Neutrophil (primary cell): ENCODE measurements at regions not wholly inside any gene's neighbourhood (a gene's known extent, or its start where the extent isn't known, plus 50 kb on each side); places are given as distances from the start of the nearest gene placed in this dataset.

Experiments used
- H3K27ac ChIP-seq: fragments of 200-600 bp; sonication (generic); 2 replicates; pipeline ENCODE4 v1.5.1; 2016; ENCODE audit warnings: mild to moderate bottlenecking, moderate library complexity
- H3K27me3 ChIP-seq: fragments of 200-600 bp; sonication (generic); 2 replicates; pipeline ENCODE4 v1.6.0; 2016; ENCODE audit warnings: mild to moderate bottlenecking
- H3K36me3 ChIP-seq: fragments of 200-600 bp; sonication (generic); 2 replicates; pipeline ENCODE4 v1.5.1; 2017
- H3K4me1 ChIP-seq, 2 experiments: fragments of 200-600 bp in 1 of 2; sonication (generic) in 1 of 2; 1 replicate in 1 of 2; 2 replicates in 1 of 2; pipeline versions ENCODE4 v1.5.1 to v1.6.1; 2013 to 2016; ENCODE audit warnings: low read depth in 1 of 2, low read length in 1 of 2, mild to moderate bottlenecking in 1 of 2, moderate library complexity in 1 of 2; ENCODE audit not compliant: control insufficient read depth in 1 of 2, insufficient read depth in 1 of 2
- H3K4me3 ChIP-seq, 2 experiments: fragments of 200-600 bp in 1 of 2; sonication (generic) in 1 of 2; 1 replicate in 1 of 2; 2 replicates in 1 of 2; pipeline ENCODE4 v1.5.1; 2013 to 2016; ENCODE audit warnings: low read depth in 1 of 2, low read length in 1 of 2, mild to moderate bottlenecking in 1 of 2, moderate library complexity in 1 of 2
- H3K9me3 ChIP-seq: fragments of 200-600 bp; sonication (generic); 2 replicates; pipeline ENCODE4 v1.5.1; 2016
- TF ChIP-seq, protein P1 (sequence below): fragments of 200-600 bp; sonication (generic); IDR thresholded peaks from 2 replicates; pipeline ENCODE4 v1.5.1; 2016; ENCODE audit warnings: antibody characterized with exemption

GRCh38 chr7:130868139-130868538 lies 134.1 kb upstream of the KLF14 start:
- no peak overlapping the region for H3K4me3 ChIP-seq

GRCh38 chr7:130869918-130870317 lies 135.9 kb upstream of the KLF14 start:
- Histone ChIP-seq H3K27ac (no peak overlapping the region), H3K4me1 (no peaks in the 10 kb centered on the region), H3K4me3 (no peak overlapping the region), H3K36me3 (peaks cover 53% of the 10 kb centered on the region), H3K27me3 (no peaks in the 10 kb centered on the region), H3K9me3 (no peaks in the 10 kb centered on the region)
- TF ChIP-seq, protein P1, sequence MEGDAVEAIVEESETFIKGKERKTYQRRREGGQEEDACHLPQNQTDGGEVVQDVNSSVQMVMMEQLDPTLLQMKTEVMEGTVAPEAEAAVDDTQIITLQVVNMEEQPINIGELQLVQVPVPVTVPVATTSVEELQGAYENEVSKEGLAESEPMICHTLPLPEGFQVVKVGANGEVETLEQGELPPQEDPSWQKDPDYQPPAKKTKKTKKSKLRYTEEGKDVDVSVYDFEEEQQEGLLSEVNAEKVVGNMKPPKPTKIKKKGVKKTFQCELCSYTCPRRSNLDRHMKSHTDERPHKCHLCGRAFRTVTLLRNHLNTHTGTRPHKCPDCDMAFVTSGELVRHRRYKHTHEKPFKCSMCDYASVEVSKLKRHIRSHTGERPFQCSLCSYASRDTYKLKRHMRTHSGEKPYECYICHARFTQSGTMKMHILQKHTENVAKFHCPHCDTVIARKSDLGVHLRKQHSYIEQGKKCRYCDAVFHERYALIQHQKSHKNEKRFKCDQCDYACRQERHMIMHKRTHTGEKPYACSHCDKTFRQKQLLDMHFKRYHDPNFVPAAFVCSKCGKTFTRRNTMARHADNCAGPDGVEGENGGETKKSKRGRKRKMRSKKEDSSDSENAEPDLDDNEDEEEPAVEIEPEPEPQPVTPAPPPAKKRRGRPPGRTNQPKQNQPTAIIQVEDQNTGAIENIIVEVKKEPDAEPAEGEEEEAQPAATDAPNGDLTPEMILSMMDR: no peak

More at GRCh38 chr7:130868139-130868538, 134.1 kb upstream of the KLF14 start:
- Histone ChIP-seq H3K27me3 (no peaks in the 10 kb centered on the region), H3K36me3 (peaks cover 40% of the 10 kb centered on the region), H3K9me3 (no peaks in the 10 kb centered on the region), H3K4me1 (no peaks in the 10 kb centered on the region), H3K27ac (no peak overlapping the region)
- TF ChIP-seq, protein P1: no peak

DNA sequence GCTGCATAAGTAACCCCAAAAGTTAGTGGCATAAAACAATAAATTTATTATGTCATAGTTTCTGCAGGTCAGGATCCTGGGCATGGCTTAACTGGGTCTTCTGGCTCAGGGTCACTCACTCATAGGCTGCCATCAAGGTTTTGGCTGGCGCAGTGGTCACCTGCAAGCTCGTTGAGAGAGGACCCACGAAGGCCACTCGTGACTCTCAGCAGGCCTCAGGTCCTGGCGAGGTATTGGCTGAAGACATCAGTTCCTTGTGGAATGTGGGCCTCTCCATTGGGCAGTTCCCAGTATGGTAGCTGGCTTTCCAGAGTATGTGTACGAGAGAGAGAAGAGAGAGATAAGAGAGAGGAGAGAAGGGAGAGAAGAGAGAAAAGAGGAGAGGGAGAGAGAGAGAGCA lies 138.3 kb upstream of the KLF14 start:
- Histone ChIP-seq H3K4me1 (peaks cover 0 to 3% of the 10 kb centered on the region in 2 experiments), H3K4me3 (no peak overlapping the region), H3K36me3 (peaks cover 59% of the 10 kb centered on the region), H3K9me3 (no peaks in the 10 kb centered on the region), H3K27me3 (no peaks in the 10 kb centered on the region), H3K27ac (no peak overlapping the region)
- TF ChIP-seq, protein P1: no peak

- H3K4me3 ChIP-seq: no peak overlapping the region
- peaks cover 0 to 3% of the 10 kb centered on the region in 2 experiments for H3K4me1 ChIP-seq
- H3K27ac ChIP-seq: no peak overlapping the region
- TF ChIP-seq, protein P1: no peak
- no peaks in the 10 kb centered on the region for H3K27me3 ChIP-seq
- peaks cover 60% of the 10 kb centered on the region for H3K36me3 ChIP-seq
- H3K9me3 ChIP-seq: no peaks in the 10 kb centered on the region
Observed at GRCh38 chr7:130872756-130873448, 138.9 kb upstream of the KLF14 start.

GRCh38 chr7:130874071-130874915 lies 140.3 kb upstream of the KLF14 start:
- Histone ChIP-seq H3K27ac (no peak overlapping the region), H3K9me3 (no peaks in the 10 kb centered on the region), H3K4me3 (no peak overlapping the region), H3K4me1 (peaks cover 0 to 3% of the 10 kb centered on the region in 2 experiments), H3K27me3 (no peaks in the 10 kb centered on the region), H3K36me3 (peaks cover 69% of the 10 kb centered on the region)
- TF ChIP-seq, protein P1: no peak
